HG02840 (cell line): ENCODE measurements at regions not wholly inside any gene's neighbourhood (a gene's known extent, or its start where the extent isn't known, plus 50 kb on each side); places are given as distances from the start of the nearest gene placed in this dataset.
"Not testable (repeated sequence)": the region's sequence is repeated elsewhere in the genome, so short reads cannot be mapped to it uniquely, and the experiment has no call there.

Experiments used
- ATAC-seq: cut with Tn5 transposase; IDR thresholded peaks from one replicate; pipeline ENCODE4 v1.9.1; 2021; ENCODE audit warnings: mild to moderate bottlenecking, moderate library complexity, moderate number of reproducible peaks; ENCODE audit not compliant: unreplicated experiment, low FRiP score

DNA sequence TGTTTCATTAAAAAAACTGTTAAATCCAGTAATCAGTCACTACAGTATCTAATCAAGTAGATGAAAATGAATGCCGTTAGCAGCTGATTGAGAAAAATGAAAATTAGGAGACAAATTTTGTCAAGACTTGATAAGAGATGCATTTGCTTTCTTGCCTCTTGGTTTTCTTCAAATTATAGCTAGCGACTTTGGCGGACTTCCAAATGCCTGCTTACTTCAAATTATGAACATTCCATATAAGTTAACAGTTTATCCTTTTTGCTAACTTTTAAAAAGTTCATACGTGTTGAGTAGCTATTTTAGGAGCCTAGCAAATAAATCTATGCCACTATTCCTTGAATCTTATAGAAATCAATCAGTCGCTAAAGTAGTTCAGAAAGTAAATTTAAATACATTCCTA lies 58.8 kb downstream of the PPP4R3C start:
- no peak for ATAC-seq

DNA sequence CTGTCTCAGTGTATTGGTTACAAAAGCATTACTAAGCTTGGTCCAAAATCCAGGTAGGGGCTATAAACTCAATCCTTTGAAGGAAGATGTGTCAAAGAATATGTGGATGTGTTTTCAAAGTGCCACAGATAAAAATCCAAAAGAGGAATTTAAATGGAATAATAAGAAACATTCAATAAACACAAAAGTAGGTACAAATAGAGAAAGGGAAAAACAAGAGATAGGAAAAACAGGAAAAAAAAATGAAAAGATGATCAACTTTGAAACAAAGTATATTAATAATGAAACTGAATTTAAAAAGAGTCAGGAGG lies 64.0 kb downstream of the PPP4R3C start:
- no peak for ATAC-seq

DNA sequence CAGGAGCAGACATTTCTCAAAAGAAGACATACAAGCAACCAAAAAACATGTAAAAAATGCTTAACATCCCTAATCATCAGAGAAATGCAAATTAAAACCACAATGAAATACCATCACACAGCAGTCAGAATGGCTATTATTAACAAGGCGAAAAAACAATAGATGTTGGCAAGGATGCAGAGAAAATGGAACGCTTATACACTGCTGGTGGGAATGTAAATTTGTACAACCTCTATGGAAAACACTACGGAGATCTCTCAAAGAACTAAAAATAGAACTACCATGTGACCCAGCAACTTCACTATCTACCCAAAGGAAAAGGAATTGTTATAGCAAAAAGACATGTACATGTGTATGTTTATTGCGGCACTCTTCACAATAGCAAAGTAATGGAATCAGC lies 71.5 kb downstream of the PPP4R3C start:
- no peak for ATAC-seq

DNA sequence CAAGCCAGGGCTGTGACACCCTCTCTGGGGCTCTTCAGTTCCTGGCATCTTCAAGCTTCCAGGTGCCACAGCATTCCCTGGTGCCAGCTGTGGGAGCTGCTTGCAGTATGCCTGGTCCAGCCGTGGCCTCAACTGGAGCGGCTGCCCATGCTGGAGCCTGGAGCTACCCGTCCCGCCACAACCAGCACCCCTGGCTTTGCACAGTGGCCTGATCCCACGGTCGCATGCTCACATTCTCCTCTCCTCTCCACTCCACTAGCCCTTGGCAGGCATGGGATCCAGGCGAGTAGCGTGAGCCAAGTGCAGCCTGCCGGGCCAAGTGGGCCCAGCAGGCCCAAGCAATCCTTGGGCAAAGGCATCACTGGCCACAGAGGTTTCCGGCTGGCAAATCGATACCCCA lies 81.7 kb downstream of the PPP4R3C start:
- no peak for ATAC-seq

DNA sequence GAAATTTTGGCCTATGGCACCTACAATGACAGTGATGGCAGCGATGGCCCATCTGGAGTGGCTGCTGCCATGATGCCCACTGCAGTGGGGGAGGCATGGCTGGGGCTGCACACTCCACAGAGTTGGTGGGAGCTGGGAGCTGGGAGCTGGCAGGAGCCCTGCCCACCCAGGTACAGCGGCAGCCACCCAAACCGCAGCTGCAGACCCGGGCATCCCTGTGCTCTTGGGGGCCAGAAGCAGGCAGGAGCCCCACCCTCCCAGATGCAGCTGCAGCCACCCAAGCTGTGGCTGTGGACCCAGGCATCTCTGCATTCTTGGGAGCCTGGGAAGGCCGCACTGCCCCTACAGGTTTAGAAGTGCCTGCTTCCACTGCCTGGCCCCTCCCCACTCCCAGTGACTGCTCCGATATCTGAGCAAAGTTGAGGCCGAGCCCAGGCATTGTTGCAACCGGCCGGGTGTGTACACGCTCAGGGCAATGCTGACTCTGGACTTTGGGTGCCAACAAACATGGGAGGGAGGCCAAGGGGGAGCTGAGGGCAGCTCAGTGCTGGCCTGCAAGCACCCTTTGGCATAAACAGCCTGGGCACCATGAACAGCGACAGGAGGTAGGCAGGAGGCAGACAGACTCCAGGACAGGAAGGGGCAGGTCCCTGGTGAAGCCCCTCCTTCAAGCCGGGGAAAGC lies 82.8 kb downstream of the PPP4R3C start:
- ATAC-seq: no peak

DNA sequence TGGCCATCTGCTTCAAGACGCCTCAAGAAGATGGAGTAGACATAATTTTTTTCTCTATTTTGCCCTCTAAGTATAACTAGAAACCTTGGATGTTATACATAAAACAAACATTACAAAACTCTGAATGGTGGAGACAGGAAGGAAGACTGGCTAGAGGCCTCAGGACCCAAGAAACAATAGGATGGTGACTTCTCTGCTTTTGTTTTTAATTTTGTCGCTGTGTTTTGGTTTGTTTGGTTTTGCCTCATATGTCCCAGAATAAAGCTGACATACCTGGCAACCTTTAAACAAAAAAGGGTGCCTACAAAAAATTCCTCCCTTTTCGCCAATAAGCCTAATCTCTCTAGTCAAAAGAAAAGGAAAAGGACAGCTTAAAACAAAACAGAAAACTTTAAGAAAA lies 109.1 kb downstream of the PPP4R3C start:
- no peak for ATAC-seq

DNA sequence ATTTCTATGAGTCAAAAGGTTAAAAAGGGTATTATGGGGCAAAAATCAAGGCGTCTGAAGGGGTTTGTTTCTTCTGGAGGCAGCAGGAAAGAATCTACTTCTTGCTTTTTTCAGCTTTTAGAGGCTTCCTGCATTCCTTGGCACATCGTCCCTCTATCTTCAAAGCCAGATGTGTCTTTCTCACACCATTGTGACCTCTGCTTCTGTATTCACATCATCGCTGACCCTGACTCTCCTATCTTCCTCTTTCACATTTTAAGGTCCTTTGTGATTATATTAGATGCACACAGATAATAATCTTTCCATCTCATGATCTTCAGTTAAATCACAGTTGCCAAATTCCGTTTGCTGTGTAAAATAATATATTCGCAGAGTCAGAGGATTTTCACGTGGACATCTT lies 112.7 kb downstream of the PPP4R3C start:
- ATAC-seq: no peak

DNA sequence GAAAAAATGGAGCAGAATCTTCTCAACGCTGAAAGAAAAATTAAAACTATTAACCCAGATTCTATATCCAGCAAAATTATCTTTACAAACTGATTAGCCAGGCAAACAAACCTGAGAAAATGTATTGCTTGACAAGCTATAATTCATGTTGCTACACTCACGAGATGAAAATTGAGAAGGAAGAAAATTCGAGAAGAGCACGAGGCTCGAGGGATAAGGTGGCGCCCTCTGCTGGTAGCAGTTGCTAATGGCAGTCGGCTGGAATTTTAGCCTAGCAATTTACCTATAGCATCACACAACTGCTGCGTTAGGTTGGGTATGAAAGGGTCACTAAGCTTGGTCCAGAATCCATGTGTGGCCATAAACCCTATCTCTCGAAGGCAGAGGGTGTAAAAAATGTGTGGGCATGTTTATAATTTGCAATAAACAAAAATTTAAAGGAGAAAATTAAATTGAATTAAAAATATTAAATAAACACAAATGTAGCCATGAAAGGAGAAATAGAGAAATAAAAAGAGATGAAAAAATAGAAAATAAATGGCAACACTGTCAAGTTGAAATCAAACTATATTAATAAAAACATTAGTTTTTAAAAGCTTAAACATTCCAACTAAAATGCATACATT lies 126.6 kb downstream of the PPP4R3C start:
- ATAC-seq: no peak

DNA sequence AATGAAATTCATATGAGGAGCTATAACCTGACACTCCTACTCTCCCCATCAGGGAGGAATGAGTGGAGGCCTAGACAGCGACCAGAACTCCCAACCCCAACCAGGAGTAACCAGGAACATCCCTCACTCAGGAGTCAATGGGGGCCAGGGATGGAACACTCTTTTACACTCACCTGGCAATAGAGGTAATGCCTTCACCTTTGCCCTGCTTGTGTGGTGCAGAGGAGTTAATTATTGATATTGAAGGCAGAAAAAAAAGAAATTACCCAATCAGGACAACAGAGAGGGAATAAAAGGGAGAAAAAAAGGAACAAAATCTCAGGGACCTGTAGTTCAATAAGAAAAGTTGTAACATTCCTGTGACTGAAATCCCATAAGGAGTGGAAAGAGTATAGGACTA lies 141.5 kb downstream of the PPP4R3C start:
- no peak for ATAC-seq

DNA sequence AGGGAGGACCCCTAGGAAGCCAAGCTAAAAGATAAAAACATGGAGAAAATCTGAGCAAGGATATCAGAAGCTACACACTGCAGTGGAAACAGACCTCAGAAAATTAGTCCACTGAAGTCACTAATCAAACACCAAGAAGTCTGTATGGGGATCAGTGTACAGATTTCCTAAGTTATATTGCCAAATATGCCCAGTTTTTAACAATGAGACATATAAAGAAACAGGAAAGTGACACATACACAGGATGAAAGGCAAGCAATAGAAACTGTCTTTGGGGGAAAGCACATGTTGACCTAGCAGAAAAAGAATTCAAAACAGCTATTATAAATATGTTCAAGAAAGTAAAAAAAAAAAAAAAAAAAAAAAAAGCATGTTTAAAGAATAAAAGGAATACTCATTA lies 153.7 kb downstream of the PPP4R3C start:
- no peak for ATAC-seq

DNA sequence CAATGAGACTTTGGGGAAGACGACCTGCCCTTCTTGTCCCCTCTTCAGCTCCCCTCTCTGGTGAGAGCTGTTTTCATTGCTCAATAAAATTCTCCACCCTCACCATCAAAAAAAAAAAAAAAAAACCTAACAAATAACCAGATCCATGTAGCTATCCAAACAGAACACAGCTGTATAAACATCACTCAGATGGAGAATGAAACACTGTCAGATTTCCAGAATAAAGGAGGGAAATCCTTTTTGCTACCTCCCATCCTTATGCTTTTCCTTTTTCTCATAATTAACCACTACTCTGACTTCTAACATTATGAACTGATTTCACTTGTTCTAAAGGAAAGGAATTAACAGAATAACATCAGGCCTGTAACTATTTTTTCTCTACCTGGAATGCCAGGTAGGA lies 155.6 kb downstream of the PPP4R3C start:
- no peak for ATAC-seq

DNA sequence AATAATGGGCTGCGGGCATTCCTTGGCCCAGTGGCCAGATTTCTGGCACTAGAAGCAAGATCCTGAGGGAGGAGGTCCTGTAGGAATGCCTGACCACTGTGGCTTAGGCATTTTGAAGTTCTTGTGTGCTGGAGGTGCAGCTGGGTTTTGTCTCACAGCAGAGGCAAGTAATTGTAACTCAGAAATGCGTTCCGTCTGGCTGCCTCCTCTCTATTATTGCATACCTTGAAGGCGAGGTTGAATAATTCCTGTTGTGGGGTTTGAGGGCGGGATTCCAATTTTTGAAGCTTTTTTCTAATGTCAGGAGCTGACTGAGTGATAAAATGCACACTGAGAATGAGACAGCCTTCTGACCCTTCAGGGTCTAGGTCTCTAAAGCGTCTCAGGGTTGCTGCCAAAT lies 170.6 kb downstream of the PPP4R3C start:
- not testable (repeated sequence) for ATAC-seq

DNA sequence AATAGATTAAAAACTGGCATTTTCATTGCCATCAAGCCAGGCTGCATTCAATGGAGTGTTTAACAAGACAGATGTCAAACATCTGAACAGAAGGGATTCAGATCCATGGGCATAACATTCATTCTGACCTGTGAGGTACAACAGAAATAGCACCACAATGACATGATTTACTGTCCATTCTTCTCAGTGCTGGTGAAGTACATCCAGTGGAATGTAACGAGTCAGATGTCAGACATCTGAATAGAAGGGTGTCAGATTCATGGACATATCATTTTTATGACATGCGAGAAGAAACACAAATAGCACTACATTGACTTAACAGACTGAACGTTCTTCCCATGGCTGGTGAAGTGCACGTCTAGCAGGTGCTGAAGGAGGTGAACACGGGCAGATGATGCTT lies 186.4 kb downstream of the PPP4R3C start:
- ATAC-seq: no peak

DNA sequence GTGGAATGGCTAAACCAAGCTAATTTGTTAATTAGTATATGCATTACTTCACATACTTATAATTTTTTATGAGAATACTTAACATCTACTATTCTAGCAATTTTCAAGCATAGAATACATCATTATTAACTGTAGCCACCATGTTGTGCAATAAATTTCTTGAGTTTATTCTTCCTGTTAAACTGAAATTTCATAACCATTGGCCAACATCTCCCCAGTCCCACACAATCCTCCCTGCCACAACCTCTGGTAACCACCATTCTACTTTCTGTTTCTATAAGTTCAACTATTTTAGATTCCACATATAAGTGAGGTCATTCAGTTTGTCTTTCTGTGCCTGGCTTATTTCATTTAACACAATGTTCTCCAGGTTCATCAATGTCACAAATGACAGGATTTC lies 208.5 kb downstream of the PPP4R3C start:
- no peak for ATAC-seq

DNA sequence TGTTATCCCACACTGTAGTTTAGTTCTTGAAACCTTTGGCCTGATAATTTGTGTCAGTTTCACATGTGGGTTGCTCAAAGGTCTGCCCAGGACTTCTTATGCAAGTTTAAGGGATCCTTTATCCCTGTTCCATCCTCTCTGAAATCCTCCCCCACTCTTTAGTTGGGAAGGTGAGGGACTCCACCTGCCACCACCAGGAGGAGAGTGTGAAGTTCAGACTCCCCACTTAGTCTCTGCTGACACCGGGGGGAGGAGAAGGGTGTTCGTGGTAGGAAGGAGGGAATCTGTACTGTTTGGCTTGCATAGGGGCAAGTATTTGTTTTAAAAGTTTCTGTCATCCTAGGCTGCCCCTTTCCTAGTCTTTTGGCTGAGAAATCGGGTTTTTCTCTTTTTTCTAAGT lies 211.8 kb downstream of the PPP4R3C start:
- no peak for ATAC-seq

DNA sequence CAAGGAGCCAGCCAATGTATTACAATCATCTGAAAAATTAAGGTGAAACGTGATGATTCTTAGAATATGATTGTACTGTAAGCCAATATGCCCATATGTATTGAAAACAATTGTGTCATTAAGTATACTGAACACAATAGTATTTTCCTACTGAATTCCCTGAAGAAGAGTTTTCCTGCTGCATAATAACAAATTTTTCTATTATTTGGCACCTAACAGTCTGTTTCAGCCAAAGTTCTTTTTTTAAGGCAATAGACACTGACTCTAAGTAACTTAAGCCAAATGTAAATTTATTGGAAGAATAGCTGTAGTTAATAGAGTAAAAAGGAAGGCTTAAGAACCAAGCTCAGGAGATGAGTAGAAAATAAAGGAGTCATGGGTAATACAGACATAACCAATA lies 220.6 kb downstream of the PPP4R3C start:
- ATAC-seq: no peak

DNA sequence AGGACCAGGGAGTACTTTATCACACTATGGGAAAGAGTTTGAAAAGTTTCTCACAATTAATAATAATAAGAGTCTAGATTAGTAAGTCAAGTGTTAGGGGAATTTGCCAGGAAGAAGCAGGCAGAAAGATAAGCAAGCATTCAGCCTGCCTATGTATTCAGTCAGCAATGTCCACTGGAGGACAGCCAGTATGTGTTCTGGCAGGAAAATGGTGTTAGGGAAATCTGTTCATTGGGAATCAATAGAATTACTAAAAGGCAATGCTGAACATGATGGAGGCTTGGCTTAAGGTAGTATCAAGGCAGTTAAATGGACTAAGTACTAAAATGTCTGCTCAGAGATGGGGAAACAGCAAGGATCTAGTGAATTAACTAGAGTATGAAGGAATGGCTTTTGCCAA lies 221.2 kb downstream of the PPP4R3C start:
- ATAC-seq: no peak

DNA sequence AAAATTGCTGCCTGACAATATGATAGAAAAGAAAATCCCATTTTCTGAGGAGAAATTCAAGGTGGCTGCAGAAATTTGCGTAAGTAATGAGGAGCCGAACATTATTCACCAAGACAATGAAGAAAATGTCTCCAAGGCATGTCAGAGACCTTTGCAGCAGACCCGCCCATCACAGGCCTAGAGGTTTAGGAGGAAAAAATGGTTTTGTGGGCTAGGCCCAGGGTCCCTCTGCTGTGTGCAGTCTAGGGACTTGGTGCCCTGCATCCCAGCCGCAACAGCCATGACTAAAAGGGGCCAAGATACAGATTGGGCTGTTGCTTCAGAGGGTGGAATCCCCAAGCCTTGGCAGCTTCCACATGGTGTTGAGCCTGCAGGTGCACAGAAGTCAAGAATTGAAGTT lies 223.1 kb downstream of the PPP4R3C start:
- not testable (repeated sequence) for ATAC-seq

DNA sequence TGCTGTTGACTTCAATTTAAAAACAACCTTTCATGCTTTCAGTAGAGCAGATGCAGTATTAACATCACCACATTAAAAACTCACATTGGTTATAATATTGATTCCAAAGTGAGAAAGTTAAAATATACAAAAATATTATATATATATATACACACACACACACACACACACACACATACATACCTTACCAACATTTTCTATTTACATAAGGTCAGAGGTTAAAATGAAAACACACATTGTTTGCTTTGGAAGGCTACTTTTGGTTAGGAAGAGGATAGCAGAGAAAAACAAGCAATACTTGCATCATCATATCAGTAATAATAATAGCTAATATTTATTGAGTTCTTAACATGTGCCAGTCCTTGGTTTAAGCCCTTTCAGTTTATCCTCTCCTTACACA lies 226.5 kb downstream of the PPP4R3C start:
- ATAC-seq: no peak

DNA sequence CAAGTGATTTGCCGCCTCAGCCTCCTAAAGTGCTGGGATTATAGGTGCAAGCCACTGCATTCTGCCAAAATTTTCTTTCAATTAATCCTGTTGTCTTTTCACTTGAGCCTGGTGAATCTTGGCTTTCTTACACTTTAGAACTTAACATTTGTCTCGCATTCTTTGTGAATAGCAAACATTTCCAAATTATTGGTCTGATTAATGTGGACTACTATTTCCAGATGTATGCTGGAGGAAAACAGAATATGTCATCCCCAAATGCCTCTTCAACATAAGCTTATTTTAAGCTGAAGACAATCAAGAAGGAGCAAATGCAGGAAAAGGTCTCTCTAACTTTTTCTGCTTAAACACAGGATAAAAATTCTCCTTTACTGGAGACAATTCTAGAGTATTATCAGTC lies 233.4 kb downstream of the PPP4R3C start:
- ATAC-seq: no peak

DNA sequence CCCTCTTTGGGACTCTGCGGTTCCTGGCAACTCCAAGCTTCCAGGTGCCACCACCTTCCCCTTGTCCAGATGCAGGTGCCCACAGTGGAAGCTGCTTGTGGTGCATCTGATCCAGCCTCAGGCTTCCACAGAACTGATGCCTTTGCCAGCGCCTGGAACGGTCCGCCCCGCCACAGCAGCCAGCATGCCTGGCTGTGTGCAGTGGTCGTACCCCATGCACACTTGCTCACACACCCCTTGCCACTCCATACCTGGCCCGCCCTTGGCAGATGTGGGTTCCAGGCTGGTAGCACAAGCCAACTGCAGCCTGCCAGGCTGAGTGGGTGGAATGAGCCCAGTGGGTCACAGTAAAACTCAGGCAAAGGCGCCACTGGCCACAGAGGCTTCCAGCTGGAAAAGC lies 240.5 kb downstream of the PPP4R3C start:
- ATAC-seq: no peak

DNA sequence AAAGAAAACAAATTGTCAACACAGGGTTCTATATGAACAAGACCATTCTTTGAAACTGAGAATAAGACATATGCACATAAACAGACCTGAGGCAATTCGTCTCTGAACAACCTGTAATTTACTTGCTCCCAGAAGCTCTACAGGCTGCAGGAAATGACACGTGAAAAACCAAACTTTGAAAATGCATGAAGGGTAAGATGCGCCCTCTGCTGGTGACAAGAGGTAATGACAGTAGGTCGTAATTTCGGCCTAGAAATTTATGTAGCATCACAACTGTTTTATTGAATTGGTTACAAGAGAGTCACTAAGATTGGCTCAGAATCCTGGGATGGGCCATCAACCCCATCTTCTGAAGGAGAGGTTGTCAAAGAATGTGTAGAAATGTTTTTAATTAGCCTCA lies 276.5 kb downstream of the PPP4R3C start:
- ATAC-seq: no peak

DNA sequence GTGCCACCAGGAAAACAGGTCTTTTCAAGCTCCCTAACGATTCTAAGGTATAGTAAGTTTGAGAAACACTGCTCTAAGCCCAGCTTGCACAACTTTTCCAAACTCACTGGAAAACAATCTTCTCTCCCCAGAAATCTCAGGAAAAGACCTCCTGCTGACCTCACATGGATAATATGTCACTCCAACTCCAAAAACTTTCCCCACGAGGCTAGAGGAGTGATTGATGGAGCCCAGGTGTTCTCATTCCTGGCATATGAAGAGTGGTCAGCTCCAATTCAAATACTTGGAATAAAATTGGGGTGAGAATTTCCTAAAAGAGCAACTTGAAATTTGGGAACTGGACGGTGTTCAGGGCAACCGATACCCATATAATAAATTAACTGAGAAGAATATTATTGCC lies 299.9 kb downstream of the PPP4R3C start:
- ATAC-seq: no peak
